Uterus (tissue), 2 donors: ENCODE measurements at regions not wholly inside any gene's neighbourhood (a gene's known extent, or its start where the extent isn't known, plus 50 kb on each side); places are given as distances from the start of the nearest gene placed in this dataset.

Experiments used
- CTCF ChIP-seq, 4 experiments: fragments of 200-600 bp in 2 of 4; fragments of 450-650 bp in 2 of 4; sonication (generic) in 2 of 4; IDR thresholded peaks; one replicate each; pipeline ENCODE4 v1.5.1; 2016 to 2019; ENCODE audit warnings: antibody characterized with exemption in 4 of 4, mild to moderate bottlenecking in 2 of 4, moderate library complexity in 1 of 4
- POLR2A ChIP-seq, 2 donors: fragments of 450-650 bp; IDR thresholded peaks; one replicate each; pipeline ENCODE4 v1.6.1; 2016; ENCODE audit warnings: antibody characterized with exemption in 2 of 2, mild to moderate bottlenecking in 1 of 2, moderate library complexity in 1 of 2

GRCh38 chr2:125852364-125852763 lies 803.6 kb upstream of the GYPC start:
- no peak for TF ChIP-seq POLR2A (IDR thresholded peaks at IDR 0.05)
- TF ChIP-seq CTCF (IDR thresholded peaks at IDR 0.05), result no peak
